ENCODE measurements at regions not wholly inside any gene's neighbourhood (a gene's known extent, or its start where the extent isn't known, plus 50 kb on each side); places are given as distances from the start of the nearest gene placed in this dataset.

- Histone ChIP-seq H3K9me3 (no peaks in the 10 kb centered on the region), H3K4me3 (no peak overlapping the region), H3K4me1 (no peaks in the 10 kb centered on the region), H3K27ac (no peak overlapping the region), H3K36me3 (no peaks in the 10 kb centered on the region), H3K27me3 (no peaks in the 10 kb centered on the region)
- intact Hi-C loops (cut with DNase I) = no loop called here
- TF ChIP-seq POLR2AphosphoS5 (IDR thresholded peaks at IDR 0.05; ENCODE audit: insufficient read depth in 1 of 2, low read depth in 1 of 2) (no peak), POLR2A (IDR thresholded peaks at IDR 0.05) (no peak), CTCF (IDR thresholded peaks at IDR 0.05) (no peak)
- no peak for DNase-seq (ENCODE audit: extremely low spot score in 2 of 2)
Measured at GRCh38 chr3:24867783-24868182, 373.1 kb upstream of the THRB start.

GRCh38 chr3:24881239-24881638, 386.6 kb upstream of the THRB start:
- no peaks in the 10 kb centered on the region for H3K9me3 ChIP-seq
- no peak overlapping the region for H3K4me3 ChIP-seq
- DNase-seq (ENCODE audit: extremely low spot score in 2 of 2) = no peak
- H3K4me1 ChIP-seq = no peaks in the 10 kb centered on the region
- intact Hi-C loops (cut with DNase I) = no loop called here
- no peaks in the 10 kb centered on the region for H3K36me3 ChIP-seq
- no peaks in the 10 kb centered on the region for H3K27me3 ChIP-seq
- H3K27ac ChIP-seq = no peak overlapping the region
- TF ChIP-seq POLR2A (IDR thresholded peaks at IDR 0.05) (no peak), CTCF (IDR thresholded peaks at IDR 0.05) (no peak), POLR2AphosphoS5 (IDR thresholded peaks at IDR 0.05; ENCODE audit: insufficient read depth in 1 of 2, low read depth in 1 of 2) (no peak)

- intact Hi-C loops (cut with DNase I) = no loop called here
Measured at GRCh38 chr3:24886501-24886900, 391.9 kb upstream of the THRB start.

GRCh38 chr3:24890012-24890411, 395.4 kb upstream of the THRB start:
- no peaks in the 10 kb centered on the region for H3K36me3 ChIP-seq
- H3K9me3 ChIP-seq = no peaks in the 10 kb centered on the region
- TF ChIP-seq CTCF (IDR thresholded peaks at IDR 0.05) (no peak), POLR2AphosphoS5 (IDR thresholded peaks at IDR 0.05; ENCODE audit: insufficient read depth in 1 of 2, low read depth in 1 of 2) (no peak), POLR2A (IDR thresholded peaks at IDR 0.05) (no peak)
- H3K27me3 ChIP-seq = no peaks in the 10 kb centered on the region
- H3K4me3 ChIP-seq = no peak overlapping the region
- no peak overlapping the region for H3K27ac ChIP-seq
- intact Hi-C loops (cut with DNase I) = no loop called here
- no peak for DNase-seq (ENCODE audit: extremely low spot score in 2 of 2)
- no peaks in the 10 kb centered on the region for H3K4me1 ChIP-seq

More at GRCh38 chr3:24886501-24886900, 391.9 kb upstream of the THRB start:
- no peak for DNase-seq (ENCODE audit: extremely low spot score in 2 of 2)
- Histone ChIP-seq H3K4me1 (no peaks in the 10 kb centered on the region), H3K27me3 (no peaks in the 10 kb centered on the region), H3K36me3 (no peaks in the 10 kb centered on the region), H3K9me3 (no peaks in the 10 kb centered on the region), H3K4me3 (no peak overlapping the region), H3K27ac (no peak overlapping the region)
- no peak for TF ChIP-seq CTCF (IDR thresholded peaks at IDR 0.05)
- no peak for TF ChIP-seq POLR2AphosphoS5 (IDR thresholded peaks at IDR 0.05; ENCODE audit: insufficient read depth in 1 of 2, low read depth in 1 of 2)
- TF ChIP-seq POLR2A (IDR thresholded peaks at IDR 0.05) = no peak

- intact Hi-C loops (cut with DNase I) = no loop called here
- no peaks in the 10 kb centered on the region for H3K4me1 ChIP-seq
Measured at GRCh38 chr3:24899373-24899772, 404.7 kb upstream of the THRB start.

More at GRCh38 chr3:24899373-24899772, 404.7 kb upstream of the THRB start:
- H3K36me3 ChIP-seq = no peaks in the 10 kb centered on the region
- no peaks in the 10 kb centered on the region for H3K27me3 ChIP-seq
- TF ChIP-seq POLR2A (IDR thresholded peaks at IDR 0.05) (no peak), CTCF (IDR thresholded peaks at IDR 0.05) (no peak), POLR2AphosphoS5 (IDR thresholded peaks at IDR 0.05; ENCODE audit: insufficient read depth in 1 of 2, low read depth in 1 of 2) (no peak)
- no peak overlapping the region for H3K4me3 ChIP-seq
- no peak overlapping the region for H3K27ac ChIP-seq
- no peaks in the 10 kb centered on the region for H3K9me3 ChIP-seq
- DNase-seq (ENCODE audit: extremely low spot score in 2 of 2) = no peak
